ENCODE measurements at regions not wholly inside any gene's neighbourhood (a gene's known extent, or its start where the extent isn't known, plus 50 kb on each side); places are given as distances from the start of the nearest gene placed in this dataset.

DNA sequence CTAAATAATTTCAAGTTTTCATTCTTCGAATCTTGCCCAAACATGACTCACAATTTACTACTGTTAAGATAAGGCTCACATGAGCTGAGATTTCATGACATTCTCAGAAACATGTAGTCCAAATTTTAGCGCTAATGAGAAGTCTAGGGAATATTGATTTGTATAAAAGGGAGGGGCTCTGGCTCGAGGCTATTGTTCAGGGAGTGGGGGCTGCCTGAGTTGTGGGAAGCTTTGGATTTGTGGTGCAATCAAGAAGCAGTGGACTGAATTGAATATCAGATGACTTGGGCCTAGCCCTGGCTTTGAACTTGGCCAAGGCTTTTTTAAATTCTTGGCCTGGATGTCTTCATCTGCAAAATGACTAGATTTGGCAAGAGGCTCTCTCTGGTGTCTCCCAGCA is 674.9 kb upstream of the FANCL start:
- ChIA-PET SMC1A (ENCODE audit: uncharacterized antibody, unreplicated experiment) (interaction anchor here (1.3 kb wide), 1 partner anchor 13 kb away, joined by 4 read pairs; no protein-coding TSS in a partner anchor), RAD21 (ENCODE audit: unreplicated experiment) (interaction anchor here (0.5 kb wide), 1 partner anchor 81 kb away, joined by 3 read pairs; no protein-coding TSS in a partner anchor), CTCF (no interaction called here), POLR2A (interaction anchor here (0.7 kb wide), 1 partner anchor 11 kb away, joined by 3 read pairs; no protein-coding TSS in a partner anchor)
- in situ Hi-C loops (cut with MboI), result no loop called here
- DNase-seq (ENCODE audit: low read depth, low spot score), result no peak
- H3K9ac ChIP-seq (ENCODE audit: control insufficient read depth, insufficient read depth, low read length), result no peak overlapping the region
- no TSS peak for BruUV-seq (replicated peaks)
- no peak overlapping the region for H3K4me2 ChIP-seq (ENCODE audit: control insufficient read depth, insufficient read depth)
- no peak overlapping the region for H3K27ac ChIP-seq (ENCODE audit: control insufficient read depth, insufficient read depth)
- no peak overlapping the region for H3K4me3 ChIP-seq
- no peaks in the 10 kb centered on the region for H3K27me3 ChIP-seq (replicated peaks in 1 of 2; ENCODE audit: control insufficient read depth in 2 of 2, insufficient read depth in 2 of 2, low read length in 1 of 2)
- FAIRE-seq, result no peak
- no peak overlapping the region for H2AFZ ChIP-seq (ENCODE audit: control insufficient read depth, low read depth, low read length)
- no peaks in the 10 kb centered on the region for H4K20me1 ChIP-seq (ENCODE audit: control insufficient read depth, insufficient read depth)
- WGBS (ENCODE audit: insufficient coverage, insufficient replicate concordance, low lambda C conversion rate, missing lambda C conversion rate), result 36% methylated on average over 3 of the region's 3 CpGs
- H3K79me2 ChIP-seq (ENCODE audit: control insufficient read depth, insufficient read depth, low read length), result no peaks in the 10 kb centered on the region
- H3K36me3 ChIP-seq (ENCODE audit: control insufficient read depth in 2 of 2, insufficient read depth in 2 of 2, low read length in 1 of 2), result no peaks in the 10 kb centered on the region
- ATAC-seq, result no peak
- H3K4me1 ChIP-seq (ENCODE audit: control insufficient read depth, insufficient read depth, low read length), result no peaks in the 10 kb centered on the region
- no peaks in the 10 kb centered on the region for H3K9me3 ChIP-seq (replicated peaks; ENCODE audit: control insufficient read depth, insufficient read depth, low read length)
- intact Hi-C loops (cut with micrococcal nuclease; ENCODE audit: unreplicated experiment), result no loop called here
- TF ChIP-seq EGR1 (IDR thresholded peaks at IDR 0.05; ENCODE audit: borderline replicate concordance in 1 of 2, low read depth in 2 of 2, low read length in 2 of 2), result no peak
- TF ChIP-seq NFXL1 (IDR thresholded peaks at IDR 0.05; ENCODE audit: borderline replicate concordance), result no peak
- no peak for TF ChIP-seq MTA2 (IDR thresholded peaks at IDR 0.05; ENCODE audit: low read depth)
- no peak for TF ChIP-seq SP1 (IDR thresholded peaks at IDR 0.05; ENCODE audit: low read depth, low read length)
- no peak for TF ChIP-seq CBFB (IDR thresholded peaks at IDR 0.05; ENCODE audit: low read depth)
- TF ChIP-seq MEF2B (IDR thresholded peaks at IDR 0.05; ENCODE audit: partially characterized antibody, poor library complexity, severe bottlenecking), result no peak
- TF ChIP-seq, protein P1, sequence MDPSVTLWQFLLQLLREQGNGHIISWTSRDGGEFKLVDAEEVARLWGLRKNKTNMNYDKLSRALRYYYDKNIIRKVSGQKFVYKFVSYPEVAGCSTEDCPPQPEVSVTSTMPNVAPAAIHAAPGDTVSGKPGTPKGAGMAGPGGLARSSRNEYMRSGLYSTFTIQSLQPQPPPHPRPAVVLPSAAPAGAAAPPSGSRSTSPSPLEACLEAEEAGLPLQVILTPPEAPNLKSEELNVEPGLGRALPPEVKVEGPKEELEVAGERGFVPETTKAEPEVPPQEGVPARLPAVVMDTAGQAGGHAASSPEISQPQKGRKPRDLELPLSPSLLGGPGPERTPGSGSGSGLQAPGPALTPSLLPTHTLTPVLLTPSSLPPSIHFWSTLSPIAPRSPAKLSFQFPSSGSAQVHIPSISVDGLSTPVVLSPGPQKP (IDR thresholded peaks at IDR 0.05; ENCODE audit: low read depth, low read length), result no peak
- no peak for TF ChIP-seq NR2C1 (IDR thresholded peaks at IDR 0.05)
- TF ChIP-seq ZNF24 (IDR thresholded peaks at IDR 0.05), result no peak
- TF ChIP-seq, protein P2, sequence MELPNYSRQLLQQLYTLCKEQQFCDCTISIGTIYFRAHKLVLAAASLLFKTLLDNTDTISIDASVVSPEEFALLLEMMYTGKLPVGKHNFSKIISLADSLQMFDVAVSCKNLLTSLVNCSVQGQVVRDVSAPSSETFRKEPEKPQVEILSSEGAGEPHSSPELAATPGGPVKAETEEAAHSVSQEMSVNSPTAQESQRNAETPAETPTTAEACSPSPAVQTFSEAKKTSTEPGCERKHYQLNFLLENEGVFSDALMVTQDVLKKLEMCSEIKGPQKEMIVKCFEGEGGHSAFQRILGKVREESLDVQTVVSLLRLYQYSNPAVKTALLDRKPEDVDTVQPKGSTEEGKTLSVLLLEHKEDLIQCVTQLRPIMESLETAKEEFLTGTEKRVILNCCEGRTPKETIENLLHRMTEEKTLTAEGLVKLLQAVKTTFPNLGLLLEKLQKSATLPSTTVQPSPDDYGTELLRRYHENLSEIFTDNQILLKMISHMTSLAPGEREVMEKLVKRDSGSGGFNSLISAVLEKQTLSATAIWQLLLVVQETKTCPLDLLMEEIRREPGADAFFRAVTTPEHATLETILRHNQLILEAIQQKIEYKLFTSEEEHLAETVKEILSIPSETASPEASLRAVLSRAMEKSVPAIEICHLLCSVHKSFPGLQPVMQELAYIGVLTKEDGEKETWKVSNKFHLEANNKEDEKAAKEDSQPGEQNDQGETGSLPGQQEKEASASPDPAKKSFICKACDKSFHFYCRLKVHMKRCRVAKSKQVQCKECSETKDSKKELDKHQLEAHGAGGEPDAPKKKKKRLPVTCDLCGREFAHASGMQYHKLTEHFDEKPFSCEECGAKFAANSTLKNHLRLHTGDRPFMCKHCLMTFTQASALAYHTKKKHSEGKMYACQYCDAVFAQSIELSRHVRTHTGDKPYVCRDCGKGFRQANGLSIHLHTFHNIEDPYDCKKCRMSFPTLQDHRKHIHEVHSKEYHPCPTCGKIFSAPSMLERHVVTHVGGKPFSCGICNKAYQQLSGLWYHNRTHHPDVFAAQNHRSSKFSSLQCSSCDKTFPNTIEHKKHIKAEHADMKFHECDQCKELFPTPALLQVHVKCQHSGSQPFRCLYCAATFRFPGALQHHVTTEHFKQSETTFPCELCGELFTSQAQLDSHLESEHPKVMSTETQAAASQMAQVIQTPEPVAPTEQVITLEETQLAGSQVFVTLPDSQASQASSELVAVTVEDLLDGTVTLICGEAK (IDR thresholded peaks at IDR 0.05; ENCODE audit: borderline replicate concordance), result no peak
- TF ChIP-seq NFYA (IDR thresholded peaks at IDR 0.05; ENCODE audit: borderline replicate concordance, low read depth, low read length), result no peak
- TF ChIP-seq, protein P3, sequence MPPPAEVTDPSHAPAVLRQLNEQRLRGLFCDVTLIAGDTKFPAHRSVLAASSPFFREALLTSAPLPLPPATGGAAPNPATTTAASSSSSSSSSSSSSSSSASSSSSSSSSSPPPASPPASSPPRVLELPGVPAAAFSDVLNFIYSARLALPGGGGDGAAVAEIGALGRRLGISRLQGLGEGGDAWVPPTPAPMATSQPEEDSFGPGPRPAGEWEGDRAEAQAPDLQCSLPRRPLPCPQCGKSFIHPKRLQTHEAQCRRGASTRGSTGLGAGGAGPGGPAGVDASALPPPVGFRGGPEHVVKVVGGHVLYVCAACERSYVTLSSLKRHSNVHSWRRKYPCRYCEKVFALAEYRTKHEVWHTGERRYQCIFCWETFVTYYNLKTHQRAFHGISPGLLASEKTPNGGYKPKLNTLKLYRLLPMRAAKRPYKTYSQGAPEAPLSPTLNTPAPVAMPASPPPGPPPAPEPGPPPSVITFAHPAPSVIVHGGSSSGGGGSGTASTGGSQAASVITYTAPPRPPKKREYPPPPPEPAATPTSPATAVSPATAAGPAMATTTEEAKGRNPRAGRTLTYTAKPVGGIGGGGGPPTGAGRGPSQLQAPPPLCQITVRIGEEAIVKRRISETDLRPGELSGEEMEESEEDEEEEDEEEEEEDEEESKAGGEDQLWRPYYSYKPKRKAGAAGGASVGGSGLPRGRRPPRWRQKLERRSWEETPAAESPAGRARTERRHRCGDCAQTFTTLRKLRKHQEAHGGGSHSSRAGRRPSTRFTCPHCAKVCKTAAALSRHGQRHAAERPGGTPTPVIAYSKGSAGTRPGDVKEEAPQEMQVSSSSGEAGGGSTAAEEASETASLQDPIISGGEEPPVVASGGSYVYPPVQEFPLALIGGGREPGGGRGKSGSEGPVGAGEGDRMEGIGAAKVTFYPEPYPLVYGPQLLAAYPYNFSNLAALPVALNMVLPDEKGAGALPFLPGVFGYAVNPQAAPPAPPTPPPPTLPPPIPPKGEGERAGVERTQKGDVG (CRISPR knock-in tag; IDR thresholded peaks at IDR 0.05), result no peak
- no peak for TF ChIP-seq NR2C2 (IDR thresholded peaks at IDR 0.05; ENCODE audit: borderline replicate concordance, control insufficient read depth, insufficient read length, low read depth)
- no peak for TF ChIP-seq NR2F1 (conservative IDR thresholded peaks at IDR 0.05)
- TF ChIP-seq MEF2A (IDR thresholded peaks at IDR 0.05; ENCODE audit: insufficient read depth, low read depth, low read length), result no peak

All from GM12878 (cell line).